Stimulated activated CD8-positive, alpha-beta memory T cell treated with anti-CD3 and anti-CD28 coated beads, Interleukin-15, amount 100 ng/mL, for 48 hours (primary cell): ENCODE measurements at regions not wholly inside any gene's neighbourhood (a gene's known extent, or its start where the extent isn't known, plus 50 kb on each side); places are given as distances from the start of the nearest gene placed in this dataset.
"Not testable (repeated sequence)": the region's sequence is repeated elsewhere in the genome, so short reads cannot be mapped to it uniquely, and the experiment has no call there.

Source experiments
- DNase-seq, 2 donors: peaks; one replicate each; pipeline ENCODE4 v3.0.0-alpha.2; 2020; ENCODE audit warnings: low read depth in 2 of 2

GRCh38 chr20:40890635-40891034 lies 138.0 kb upstream of the TOP1 start:
- DNase-seq: no peak

DNA sequence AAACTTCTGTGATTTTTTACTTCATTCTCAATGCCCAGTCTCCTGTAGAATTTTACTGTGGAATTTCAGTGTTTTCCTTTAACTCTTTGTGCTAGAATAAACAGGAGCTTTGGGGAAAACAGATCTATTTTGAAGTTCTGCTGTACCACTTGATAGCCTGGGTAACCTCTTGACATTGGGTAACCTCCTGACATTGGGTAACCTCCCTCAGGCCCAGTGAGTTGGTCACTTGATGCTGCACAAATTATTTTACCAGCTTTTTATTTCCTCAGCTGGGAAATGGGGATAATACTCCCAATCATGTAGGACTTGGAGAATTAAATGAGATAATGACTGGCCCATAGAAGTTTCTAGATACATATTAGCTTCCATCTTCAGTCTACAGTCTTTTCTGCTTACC lies 137.3 kb upstream of the TOP1 start:
- no peak for DNase-seq

DNA sequence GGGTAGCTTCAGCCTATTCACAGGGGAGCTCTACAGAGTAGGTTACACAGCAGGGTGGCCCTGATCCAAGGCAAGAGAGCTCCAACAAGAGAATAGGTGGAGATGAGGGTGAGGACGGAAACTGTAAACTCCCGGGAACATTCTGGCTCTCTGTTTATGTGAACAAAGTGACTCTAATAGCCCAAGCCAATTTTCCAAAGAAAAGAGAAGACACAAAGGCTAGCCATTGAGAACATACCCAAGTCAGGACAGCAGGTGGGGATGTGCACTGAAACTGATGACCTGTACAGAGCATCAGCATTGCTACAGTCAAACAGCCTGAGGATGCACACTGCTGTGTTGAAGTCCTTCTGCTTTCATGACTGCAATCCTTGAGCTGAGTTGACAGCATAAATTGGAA lies 136.0 kb upstream of the TOP1 start:
- DNase-seq: no peak

- no peak for DNase-seq
Observed at GRCh38 chr20:40893610-40894236, 134.9 kb upstream of the TOP1 start.

DNA sequence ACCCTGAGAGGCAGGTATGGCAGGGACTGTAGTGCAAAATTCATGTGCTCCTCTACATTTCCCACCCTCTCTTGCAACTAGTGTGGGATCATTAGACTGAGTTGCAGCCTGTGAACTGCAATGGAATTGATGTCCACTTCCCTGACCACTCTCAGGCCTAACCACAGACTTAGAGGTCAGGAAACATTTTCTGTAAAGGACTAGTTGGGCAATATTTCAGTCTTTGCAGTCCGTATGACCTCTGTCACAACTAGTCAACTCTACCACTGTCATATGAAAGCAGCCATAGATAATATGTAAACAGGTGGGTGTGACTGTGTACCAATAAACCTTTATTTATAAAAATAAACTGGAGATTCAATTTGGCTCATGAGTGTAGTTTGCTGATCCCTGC lies 134.4 kb upstream of the TOP1 start:
- no peak for DNase-seq

DNA sequence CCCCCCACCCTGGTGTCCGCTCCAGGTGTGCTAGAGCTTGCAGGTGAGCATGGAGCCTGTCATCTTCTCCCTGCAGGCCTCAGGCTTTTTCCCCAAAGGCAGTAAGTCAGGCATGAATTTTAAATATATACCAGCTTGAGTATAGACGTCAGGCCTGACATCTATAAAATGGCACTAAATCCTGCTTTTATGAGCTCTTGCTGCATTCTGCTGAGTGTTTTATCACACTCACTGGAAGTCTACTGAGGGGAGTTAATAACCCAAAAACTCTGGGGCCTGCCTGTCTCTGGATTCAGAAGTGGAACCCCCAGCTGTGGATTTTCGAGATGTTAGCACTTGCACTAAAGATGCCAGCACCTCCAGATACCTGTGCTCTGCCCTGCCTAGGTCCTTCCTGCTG lies 133.4 kb upstream of the TOP1 start:
- DNase-seq: no peak

DNA sequence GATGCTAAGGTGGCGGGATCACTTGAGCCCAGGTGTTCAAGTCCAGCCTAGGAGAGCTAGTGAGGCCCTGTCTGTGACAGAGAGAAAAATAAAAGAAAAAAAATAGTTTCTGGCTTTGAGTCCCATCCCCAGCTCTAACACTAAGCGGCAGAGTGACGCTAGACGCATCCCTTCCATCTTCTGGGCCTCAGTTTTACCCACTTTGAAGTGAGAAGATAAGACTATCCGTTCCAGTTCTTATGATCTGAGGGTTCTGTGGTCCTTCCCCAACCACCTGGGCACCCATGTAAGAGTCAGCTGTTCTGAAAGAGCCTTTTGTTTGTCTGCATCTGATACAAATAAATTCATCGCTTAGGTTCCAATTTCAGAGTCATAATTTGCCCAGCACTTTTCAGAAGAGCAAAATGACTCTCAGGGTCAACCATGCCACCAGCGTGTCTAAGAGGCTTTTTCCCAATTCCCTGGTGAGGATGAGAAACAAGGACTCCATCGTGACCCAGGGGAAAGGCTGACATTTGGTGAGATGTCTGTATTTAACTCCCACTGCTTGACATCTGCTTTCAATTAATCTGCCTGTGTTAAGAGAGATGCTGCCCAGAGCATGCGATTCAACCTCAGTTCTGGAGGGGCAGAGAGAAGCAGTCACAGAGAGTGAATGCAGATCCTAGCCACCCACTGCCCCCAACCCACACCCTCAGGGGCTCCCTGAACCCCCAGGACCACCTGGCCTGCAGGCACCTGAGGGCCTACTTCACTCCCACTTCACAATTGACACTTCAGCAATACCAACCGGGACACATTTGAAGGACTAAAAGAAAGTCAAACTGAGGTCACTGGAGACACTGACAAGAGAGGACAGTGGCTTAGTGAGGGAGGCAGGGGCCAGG lies 131.6 kb upstream of the TOP1 start:
- DNase-seq: no peak

DNA sequence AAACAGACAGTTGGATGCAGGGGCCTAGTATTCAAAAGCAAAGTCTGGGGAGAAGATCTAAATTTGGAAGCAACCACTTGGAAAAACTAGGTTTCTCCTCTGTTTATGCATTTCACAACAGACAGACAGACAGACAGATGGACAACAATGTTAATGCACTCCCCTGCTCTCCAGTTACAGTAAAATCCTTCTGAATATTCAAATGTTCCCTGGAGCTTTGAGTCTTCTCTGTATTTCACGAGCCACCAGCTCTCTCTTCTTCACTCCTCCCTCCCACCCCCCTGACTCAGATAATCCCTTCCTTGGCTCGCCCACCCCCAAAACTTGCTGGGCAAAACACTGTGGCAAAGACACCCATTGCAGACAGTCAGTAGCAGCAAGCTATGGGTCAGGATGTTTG lies 129.3 kb upstream of the TOP1 start:
- no peak for DNase-seq

DNA sequence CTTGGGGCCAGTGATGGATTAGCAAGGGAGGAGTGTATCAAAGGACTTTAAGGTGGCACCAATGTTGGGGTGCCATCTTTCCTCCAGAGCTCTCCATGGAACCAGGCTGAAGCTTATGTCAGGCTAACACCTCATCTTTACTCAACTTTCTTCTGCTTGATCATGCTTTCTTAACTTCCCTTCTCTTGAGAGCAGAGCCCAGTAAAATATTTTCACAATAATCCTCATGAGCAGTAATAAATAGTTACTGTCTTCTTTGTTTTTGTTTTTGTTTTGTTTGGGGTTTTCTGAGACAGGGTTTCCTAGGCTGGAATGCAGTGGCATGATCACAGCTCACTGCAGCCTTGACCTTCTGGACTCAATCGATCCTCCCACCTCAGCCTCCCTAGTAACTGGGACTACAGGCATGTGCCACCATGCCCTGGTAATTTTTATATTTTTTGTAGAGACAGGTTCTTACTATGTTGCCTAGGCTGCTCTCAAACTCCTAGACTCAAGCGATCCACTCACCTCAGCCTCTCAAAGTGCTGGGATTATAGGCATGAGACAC lies 127.9 kb upstream of the TOP1 start:
- DNase-seq: no peak

DNA sequence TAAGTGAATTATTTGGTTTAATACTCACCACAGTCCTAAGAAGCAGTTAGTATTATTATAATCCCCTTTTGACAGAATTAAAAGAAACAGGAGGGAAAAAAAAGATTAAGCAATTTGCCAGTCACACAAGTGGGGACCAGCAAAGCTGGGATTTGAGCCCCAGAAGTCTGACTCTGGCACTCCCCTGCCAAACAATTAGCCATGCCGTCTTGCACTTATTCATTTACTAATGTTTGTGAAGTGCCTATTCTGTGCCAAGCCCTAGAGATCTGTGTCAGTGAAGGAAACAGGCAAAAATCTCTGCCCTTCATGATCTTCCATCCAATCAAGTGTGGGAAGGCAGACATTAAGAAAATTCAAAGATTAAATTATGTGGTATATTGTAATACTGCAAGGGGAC lies 126.0 kb upstream of the TOP1 start:
- no peak for DNase-seq

DNA sequence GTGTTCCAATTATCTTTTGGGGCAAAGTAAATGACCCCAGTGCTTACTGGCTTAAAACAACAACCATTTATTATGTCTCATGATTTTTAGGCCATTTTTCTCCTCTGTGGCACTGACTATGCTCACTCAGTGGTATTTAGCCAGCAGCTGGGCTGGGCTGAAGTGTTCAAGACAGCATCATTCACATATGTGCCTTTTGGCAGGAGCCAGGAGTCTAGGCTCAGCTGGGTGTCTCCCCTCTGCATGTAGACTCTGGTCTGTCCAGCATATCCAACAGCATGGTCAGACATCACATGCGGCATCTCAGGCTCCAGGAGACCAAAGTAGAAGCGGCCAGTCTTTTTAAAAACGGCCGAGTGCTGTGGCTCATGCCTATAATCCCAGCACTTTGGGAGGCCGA lies 120.3 kb upstream of the TOP1 start:
- DNase-seq: no peak

DNA sequence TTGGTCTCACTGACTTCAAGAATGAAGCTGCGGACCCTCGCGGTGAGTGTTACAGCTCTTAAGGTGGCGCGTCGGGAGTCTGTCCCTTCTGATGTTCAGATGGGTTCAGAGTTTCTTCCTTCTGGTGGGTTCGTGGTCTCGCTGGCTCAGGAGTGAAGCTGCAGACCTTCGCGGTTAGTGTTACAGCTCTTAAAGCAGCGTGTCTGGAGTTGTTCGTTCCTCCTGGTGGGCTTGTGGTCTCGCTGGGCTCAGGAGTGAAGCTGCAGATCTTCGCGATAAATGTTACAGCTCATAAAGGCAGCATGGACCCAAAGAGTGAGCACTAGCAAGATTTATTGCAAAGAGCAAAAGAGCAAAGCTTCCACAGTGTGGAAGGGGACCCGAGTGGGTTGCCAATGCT lies 119.1 kb upstream of the TOP1 start:
- not testable (repeated sequence) for DNase-seq

DNA sequence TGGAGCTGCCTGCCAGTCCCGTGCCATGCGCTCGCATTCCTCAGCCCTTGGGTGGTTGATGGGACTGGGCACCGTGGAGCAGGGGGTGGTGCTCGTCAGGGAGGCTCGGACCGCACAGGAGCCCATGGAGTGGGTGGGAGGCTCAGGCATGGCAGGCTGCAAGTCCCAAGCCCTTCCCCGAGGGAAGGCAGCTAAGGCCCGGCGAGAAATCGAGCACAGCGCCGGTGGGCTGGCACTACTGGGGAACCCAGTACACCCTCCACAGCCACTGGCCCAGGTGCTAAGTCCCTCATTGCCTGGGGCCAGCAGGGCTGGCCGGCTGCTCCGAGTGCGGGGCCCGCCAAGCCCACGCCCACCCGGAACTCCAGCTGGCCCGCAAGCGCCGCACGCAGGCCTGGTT lies 118.2 kb upstream of the TOP1 start:
- not testable (repeated sequence) for DNase-seq

DNA sequence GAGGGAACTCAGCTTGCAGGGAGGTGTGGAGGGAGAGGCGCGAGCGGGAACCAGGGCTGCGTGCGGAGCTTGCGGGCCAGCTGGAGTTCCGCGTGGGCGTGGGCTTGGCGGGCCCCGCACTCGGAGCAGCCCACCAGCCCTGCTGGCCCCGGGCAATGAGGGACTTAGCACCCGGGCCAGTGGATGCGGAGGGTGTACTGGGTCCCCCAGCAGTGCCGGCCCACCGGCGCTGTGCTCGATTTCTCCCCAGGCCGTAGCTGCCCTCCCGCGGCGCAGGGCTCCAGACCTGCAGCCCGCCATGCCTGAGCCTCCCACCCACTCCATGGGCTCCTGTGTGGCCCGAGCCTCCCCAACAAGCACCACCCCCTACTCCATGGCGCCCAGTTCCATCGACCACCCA lies 117.5 kb upstream of the TOP1 start:
- not testable (repeated sequence) for DNase-seq

GRCh38 chr20:40913224-40914185 lies 115.1 kb upstream of the TOP1 start:
- no peak for DNase-seq

DNA sequence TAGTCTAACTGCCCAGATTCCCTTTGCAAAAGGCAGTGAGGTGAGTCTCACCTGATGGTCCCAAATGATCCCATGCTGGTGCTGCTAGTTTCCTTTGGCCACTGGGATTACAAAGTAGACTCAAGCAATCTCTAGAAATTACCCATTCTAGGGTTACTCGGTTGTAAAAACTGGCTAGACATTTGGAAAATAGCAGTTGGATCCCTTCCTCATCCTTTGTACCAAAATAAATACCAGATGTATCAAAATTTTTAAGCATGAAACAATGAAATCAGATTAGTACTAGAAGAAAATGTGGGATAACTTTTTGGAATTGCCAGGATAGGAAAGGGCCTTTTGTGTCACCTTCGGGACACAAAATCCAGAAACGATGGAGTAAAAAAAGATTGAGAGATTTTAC lies 112.9 kb upstream of the TOP1 start:
- no peak for DNase-seq

GRCh38 chr20:40916276-40916675 lies 112.3 kb upstream of the TOP1 start:
- no peak for DNase-seq

- no peak for DNase-seq
Observed at GRCh38 chr20:40920291-40920690, 108.3 kb upstream of the TOP1 start.

DNA sequence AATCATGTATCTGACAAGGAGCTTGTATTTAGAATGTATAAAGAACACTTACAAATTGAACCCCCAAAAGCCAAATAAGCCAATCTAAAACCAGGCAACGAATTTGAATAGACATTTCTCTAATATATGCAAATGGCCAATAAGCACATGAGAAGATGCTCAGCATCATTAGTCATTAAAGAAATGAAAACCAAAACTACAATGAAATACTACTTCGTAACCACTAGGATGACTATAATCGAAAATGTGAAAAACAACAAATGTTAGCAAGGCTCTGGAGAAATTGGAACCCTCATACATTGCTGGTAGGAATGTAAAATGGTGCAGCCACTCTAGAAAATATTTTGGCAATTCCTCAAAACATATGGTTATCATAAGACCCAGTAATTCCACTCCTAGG lies 105.8 kb upstream of the TOP1 start:
- no peak for DNase-seq

DNA sequence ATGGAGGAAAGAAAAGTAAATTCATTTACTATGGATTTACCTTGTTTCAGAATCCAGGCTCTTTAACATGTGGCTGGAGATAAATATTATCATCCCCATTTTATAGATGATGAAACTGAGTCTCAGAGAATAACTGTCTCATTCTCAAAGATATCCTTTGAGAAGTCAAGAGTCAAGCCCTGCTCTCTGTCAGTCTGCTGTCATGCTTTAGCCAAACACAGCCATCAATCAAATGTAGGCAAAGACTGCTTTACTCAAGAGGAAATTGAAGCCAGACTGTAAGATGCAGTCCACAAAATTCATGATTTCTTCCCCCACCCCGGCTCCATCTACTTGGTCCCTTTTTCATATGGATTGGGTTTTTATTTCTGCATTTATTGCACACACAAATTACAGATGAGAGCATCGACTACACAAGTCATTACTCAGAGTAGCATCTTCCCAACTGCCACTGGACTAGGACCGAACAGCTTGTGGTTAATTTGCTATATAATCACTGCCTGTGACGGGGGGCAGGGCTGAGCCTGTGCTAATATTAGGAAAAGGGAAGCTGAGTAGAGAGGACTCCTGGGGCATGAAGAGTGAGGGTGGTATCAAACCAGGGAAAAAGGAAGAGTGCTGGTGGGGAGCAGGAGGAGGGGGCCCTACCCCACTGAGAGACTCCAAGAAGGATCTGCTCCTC lies 102.7 kb upstream of the TOP1 start:
- no peak for DNase-seq

GRCh38 chr20:40926928-40927327 lies 101.7 kb upstream of the TOP1 start:
- DNase-seq: no peak
